Kidney capillary endothelial cell (primary cell): ENCODE measurements at regions not wholly inside any gene's neighbourhood (a gene's known extent, or its start where the extent isn't known, plus 50 kb on each side); places are given as distances from the start of the nearest gene placed in this dataset.

Experiments used
- DNase-seq: peaks from one replicate; pipeline ENCODE4 v3.0.0-alpha.2; 2018; ENCODE audit warnings: low spot score

GRCh38 chr6:2502998-2503674 is 247.6 kb downstream of the MYLK4 start:
- DNase-seq: no peak

- no peak for DNase-seq
These were observed 248.4 kb downstream of the MYLK4 start for GRCh38 chr6:2502096-2502997.

GRCh38 chr6:2497922-2498623 is 252.6 kb downstream of the MYLK4 start:
- DNase-seq: peak; percentile 17

GRCh38 chr6:2496291-2496690 is 250.9 kb upstream of the GMDS start:
- DNase-seq: no peak

- no peak for DNase-seq
These were observed 247.5 kb upstream of the GMDS start for GRCh38 chr6:2492686-2493523.

- DNase-seq: no peak
These were observed 245.7 kb upstream of the GMDS start for GRCh38 chr6:2491137-2491536.

- no peak for DNase-seq
These were observed 243.2 kb upstream of the GMDS start for GRCh38 chr6:2488578-2488977.

- DNase-seq: no peak
These were observed 239.7 kb upstream of the GMDS start for GRCh38 chr6:2485116-2485515.

GRCh38 chr6:2482773-2483172 is 237.4 kb upstream of the GMDS start:
- no peak for DNase-seq

- DNase-seq: no peak
These were observed 235.9 kb upstream of the GMDS start for GRCh38 chr6:2481307-2481706.

GRCh38 chr6:2480267-2480966 is 235.0 kb upstream of the GMDS start:
- no peak for DNase-seq

GRCh38 chr6:2478200-2478599 is 232.8 kb upstream of the GMDS start:
- no peak for DNase-seq

- DNase-seq: no peak
These were observed 232.3 kb upstream of the GMDS start for GRCh38 chr6:2477666-2478065.

GRCh38 chr6:2477250-2477649 is 231.8 kb upstream of the GMDS start:
- no peak for DNase-seq

GRCh38 chr6:2476376-2476775 is 231.0 kb upstream of the GMDS start:
- DNase-seq: no peak

GRCh38 chr6:2471472-2471871 is 226.1 kb upstream of the GMDS start:
- DNase-seq: no peak

GRCh38 chr6:2469428-2469827 is 224.0 kb upstream of the GMDS start:
- no peak for DNase-seq

- DNase-seq: no peak
These were observed 223.2 kb upstream of the GMDS start for GRCh38 chr6:2468601-2468955.

- no peak for DNase-seq
These were observed 222.7 kb upstream of the GMDS start for GRCh38 chr6:2467929-2468600.

- no peak for DNase-seq
These were observed 219.9 kb upstream of the GMDS start for GRCh38 chr6:2465336-2465735.

GRCh38 chr6:2464641-2465040 is 219.2 kb upstream of the GMDS start:
- DNase-seq: no peak
